ENCODE measurements at regions not wholly inside any gene's neighbourhood (a gene's known extent, or its start where the extent isn't known, plus 50 kb on each side); places are given as distances from the start of the nearest gene placed in this dataset.

DNA sequence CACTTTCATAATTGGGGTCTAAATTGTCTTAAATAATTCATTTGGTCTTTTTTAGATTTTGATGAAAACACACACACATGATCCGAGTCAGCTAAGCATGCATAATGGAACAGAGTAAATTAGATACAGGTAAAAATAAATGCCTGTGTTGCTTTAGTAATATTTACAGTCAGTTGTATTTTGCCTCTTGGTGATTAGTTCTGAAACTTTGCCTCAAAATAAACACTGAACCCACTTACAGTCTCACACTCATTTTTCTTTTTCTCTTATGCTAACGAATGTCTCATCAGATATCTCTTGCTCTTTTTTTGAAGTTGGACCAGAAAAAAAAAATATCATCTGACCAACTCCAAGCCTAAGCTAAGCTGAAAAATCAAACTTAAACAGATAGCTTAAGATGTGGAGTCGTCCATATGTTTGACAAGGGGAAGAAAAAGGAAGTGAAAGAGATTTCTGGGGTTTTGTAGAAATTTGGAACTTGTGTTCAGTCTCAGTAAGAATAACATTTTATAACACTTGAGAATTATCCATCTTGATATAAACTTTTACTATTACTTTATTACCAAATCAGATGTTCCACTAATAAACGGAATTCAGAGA lies 592.5 kb downstream of the RPL10L start:
- no peak for TF ChIP-seq CTCF (IDR thresholded peaks at IDR 0.05)
- no peak for TF ChIP-seq POLR2A (IDR thresholded peaks at IDR 0.05)
